Stimulated activated CD8-positive, alpha-beta memory T cell treated with anti-CD3 and anti-CD28 coated beads, Interleukin-12 subunit alpha, Interleukin-12 subunit beta, amount 100 ng/mL, for 24 hours (primary cell): ENCODE measurements at regions not wholly inside any gene's neighbourhood (a gene's known extent, or its start where the extent isn't known, plus 50 kb on each side); places are given as distances from the start of the nearest gene placed in this dataset.

Experiments used
- DNase-seq: peaks from one replicate; pipeline ENCODE4 v3.0.0-alpha.2; 2020; ENCODE audit errors: extremely low read depth

DNA sequence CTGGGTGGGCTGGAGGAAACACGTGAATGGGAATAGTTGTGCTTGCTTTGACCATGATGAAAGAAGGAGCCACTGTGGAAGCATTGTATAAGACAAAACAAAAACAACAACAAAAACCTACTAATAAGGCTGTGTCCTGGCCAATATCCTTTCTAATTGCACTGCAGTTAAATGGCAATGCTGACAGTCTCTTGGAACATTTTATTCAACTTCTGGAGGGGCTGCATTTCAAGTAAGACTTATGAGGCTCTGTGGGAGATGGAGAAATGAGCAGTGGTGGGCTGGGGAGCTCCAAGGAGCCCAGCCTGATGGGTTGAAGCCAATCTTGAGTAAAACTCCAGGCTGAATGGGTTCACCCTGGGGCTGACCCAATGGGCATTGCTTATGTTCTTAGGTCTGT is 99.8 kb upstream of the ROPN1 start:
- no peak for DNase-seq

DNA sequence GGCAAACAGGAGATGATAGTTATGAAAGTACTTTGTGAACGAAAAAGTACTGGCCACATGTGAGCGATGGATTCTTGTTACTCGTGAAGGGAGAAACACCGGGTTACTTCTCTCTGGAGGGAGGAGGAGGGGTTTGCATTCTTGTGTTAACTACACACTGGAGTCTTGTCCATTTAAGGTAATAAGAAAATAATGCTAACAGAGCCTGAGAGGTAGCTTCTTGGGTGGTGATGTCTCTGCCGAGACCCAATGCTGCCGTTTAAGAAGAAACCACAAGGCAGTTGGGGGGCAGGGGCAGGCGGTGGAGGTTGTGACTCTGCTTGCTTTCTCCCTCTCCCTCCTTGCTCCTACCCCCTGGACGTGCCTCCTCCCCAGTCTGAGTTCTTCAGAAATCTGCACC is 100.9 kb upstream of the ROPN1 start:
- DNase-seq: no peak

DNA sequence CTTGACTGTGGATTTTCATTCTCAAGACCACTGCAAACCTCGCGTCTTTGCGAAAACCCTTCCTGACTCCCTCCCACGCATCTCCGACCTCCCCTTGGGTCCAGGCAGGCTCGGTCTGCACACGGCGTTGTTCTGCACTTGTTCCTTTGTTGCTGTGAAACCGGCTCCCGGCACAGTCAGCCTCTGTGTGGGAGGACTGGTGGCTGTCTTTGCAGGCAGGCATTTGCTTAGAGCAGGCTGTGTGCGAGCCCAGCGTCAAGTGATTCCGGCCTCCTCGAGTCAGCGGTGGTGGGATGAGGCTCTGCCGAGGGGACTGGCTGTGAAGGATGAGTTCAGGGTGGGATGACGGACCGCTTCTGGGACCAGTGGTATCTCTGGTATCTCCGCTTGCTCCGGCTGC is 102.6 kb upstream of the ROPN1 start:
- no peak for DNase-seq

DNA sequence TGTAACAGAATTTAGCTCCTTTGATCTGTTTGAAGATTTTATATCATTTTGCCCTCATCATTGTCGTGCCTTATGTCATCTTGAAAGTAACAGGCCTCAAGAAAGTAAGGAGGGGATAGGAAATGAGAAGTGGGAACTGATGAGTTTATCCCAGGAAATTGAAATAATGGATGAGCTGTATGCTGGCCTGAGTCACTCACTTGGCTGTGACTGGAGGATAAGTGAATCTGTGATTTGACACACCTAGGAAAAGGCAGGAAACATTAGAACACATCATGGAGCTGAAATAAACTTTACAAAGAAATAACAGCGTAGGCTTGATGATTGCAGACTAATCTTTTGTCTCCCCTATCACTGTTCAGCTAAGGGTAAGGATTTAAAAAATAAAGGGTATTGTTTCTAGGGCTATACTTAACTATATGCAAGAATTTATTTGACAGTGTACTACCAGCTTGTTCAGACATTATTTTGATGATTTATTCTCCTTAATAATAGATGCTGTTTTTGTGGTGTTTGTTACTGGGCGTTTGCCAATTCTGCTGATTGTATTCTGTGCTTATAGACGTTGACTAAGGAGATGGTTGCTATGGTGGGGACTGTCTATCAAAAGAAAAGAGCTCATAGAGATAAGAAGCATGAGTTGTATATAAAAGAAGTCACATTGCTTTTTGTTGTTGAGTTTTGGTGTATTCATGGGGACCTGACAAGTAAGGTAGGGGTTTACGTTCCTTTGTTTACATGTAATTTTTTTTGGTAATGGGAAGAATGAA is 105.6 kb upstream of the ROPN1 start:
- no peak for DNase-seq

DNA sequence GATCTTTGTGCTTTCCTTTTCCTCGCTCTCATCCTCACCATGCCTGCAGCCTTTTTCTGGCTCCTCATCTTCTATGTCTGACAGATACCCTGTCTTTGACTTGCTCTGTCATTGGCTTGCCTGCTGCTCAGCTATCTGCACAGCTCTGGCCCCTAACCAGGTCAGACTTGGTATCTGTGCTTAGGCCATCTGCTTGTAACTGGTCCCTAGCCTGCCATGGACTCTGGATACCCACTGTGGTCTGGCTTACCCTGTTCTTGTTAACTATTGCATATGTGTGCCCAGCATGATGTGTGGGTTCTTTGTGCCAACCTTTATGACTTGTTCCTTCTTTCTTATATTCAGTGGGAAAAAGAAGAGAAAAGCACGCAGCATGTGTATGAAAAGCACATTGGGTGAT is 109.7 kb upstream of the ROPN1 start:
- no peak for DNase-seq

DNA sequence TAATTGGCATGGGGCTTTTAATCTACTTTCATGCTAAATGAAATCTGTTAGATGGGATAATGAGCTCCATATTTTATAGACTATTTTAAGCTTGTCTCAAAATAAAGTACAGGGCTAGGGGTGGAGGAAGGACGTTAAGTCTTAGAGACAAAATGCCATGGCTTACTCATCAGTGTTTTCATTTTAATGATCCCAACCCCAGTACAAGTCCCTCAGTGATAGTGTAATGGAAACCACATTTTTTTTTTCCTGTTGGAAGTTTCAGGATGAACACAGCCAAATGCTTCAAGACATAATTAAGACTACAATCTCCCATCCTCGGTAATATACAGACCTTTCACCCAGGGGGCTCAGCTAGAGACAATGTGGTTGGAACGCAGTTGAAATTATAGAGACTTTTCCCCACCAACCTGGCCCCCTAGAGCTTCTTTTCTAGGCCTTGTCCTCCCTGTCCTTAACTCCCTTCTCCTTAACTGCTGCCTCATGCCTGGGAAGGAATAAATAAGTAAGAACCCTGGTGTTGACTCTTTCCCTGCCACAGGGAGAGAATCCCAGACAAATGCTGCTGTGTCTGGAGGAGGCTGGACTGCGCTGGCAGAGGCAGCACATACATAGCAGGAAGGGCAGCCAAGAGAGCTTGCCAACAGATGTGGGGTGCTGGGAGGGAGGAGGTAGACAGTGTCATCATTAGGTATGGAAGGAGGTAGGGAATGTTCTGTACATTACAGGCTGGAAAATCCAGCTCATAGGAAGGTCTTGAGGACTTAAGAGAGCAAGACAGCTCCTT is 115.4 kb upstream of the ROPN1 start:
- no peak for DNase-seq

DNA sequence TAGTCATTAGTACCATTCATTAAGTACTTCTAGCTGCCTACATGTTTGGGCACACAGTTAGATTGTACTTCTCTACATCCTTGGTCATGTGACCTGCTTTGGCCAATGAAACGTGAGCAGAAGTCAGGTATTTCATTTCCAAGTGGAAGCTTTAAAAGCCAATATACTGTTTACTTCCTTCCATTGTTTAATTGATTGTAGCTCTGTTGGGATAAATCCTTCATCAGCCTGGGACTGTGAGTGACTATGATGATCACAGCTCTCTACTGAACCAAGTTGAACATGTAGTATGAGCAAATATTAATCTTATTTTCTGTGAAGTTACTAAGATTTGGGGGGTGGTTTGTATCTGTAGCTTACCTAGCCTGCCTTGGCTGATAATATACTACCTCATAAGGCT is 116.5 kb upstream of the ROPN1 start:
- DNase-seq: no peak

DNA sequence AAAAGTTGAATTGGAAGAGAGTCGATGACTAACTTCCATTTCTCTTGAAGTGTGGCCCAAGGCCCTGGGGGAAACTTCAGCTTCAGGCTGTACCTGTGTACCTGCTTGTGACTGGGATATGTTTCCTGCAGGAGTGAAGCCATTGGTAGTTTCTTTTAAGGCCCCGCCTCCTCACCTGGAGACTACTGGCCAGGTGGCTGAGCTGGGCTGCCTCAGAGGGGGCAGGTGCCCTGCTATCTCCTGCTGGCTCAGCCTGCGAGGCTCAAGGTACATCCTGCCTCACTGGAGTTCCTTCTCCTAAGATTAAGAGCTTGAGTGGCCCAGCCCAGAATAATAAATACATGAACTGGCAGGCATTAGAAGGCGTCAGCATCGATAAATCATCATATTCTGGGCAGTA is 121.6 kb upstream of the ROPN1 start:
- no peak for DNase-seq

DNA sequence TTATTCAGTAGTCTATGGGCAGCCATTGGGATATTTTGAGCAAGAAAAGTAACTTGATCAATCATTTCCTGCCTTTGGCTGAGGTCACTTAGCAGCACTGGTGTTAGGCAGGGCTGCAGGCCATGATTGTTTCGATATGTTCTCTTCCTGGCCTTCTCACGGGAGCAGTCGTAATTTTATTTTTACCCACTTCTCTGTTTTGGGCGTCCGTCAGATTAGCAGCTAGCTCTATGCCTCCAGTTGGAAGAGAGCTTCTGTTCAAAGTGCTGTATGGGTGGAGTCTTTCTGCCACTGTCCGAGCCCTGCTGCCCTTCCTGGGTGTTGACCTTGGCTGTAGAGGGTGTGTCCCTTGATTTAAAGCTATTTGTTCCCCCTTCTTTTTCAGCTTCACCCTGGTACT is 123.4 kb upstream of the ROPN1 start:
- no peak for DNase-seq

DNA sequence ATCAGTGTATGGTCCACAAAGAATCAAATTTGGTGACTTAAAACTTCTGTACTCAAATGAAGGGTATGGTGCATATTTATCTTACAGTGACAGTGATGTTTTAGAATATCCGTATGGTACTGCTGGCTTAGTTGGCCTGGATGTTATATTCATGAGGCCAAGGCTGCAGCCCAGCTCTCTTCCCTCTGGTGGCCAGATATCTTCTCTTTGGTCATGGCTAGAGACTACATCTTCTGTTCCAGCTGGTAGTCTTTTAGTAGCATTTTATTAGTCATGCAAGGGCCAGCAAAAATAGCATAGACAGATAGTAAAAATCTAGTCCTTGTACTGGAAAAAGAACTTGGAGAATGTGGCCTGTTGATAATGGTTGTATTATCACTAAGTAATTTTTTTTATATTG is 124.0 kb upstream of the ROPN1 start:
- DNase-seq: no peak

DNA sequence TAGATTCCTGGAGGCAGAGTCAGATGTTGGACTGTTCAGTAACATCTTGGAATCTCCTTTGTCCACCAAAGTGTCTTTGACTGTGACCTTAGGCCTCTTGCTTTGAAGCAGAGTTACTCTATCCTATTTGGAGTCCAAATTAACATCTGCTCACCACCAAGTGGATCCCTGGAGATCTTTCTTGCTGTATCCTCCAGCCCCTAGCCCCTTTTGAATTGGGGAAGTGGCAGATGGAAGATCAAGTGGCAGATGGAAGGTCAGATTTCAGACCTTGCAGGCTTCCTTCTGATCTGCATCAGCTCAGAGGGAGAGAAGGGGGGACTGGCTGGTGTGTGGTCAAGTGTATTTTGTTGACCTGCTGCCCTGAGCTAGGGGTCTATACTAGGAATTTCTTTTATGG is 125.0 kb upstream of the ROPN1 start:
- DNase-seq: no peak

DNA sequence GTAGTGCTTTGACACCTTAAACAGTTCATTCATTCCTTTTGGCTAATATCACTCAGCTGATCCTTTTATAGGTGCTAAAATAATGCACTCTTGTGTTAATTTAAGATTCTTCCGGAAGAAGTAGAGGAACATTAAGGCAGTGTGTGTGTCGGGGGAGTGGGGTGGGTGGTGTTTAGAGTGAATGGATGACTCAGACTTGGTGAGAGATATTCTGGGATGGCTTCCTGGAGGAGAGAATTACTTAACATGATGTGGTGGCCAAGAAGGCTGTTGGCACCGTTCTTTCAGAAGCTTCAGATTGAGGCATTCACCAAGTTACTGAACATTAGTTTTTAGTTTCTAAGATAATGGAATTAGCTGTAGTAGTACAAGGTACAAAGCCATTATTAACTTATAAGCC is 125.6 kb upstream of the ROPN1 start:
- DNase-seq: no peak

DNA sequence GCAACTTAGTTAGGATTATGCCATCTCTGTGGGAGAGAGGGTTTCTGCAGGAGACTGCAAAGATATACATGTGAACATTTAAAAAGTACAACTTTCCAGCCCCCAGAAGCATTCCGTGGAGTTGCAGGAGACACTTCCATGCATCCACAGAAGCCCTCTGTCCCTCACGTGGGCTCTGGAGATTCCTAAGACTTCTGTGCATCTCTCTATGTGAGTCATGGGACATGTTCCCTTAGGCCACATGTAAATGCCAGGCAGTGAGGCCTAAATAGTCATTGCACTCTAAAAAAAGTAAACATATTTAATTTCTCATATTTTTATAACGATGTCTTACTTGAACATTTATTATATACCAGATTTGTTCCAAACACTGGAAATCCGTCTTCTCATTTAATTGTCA is 126.5 kb upstream of the ROPN1 start:
- no peak for DNase-seq

DNA sequence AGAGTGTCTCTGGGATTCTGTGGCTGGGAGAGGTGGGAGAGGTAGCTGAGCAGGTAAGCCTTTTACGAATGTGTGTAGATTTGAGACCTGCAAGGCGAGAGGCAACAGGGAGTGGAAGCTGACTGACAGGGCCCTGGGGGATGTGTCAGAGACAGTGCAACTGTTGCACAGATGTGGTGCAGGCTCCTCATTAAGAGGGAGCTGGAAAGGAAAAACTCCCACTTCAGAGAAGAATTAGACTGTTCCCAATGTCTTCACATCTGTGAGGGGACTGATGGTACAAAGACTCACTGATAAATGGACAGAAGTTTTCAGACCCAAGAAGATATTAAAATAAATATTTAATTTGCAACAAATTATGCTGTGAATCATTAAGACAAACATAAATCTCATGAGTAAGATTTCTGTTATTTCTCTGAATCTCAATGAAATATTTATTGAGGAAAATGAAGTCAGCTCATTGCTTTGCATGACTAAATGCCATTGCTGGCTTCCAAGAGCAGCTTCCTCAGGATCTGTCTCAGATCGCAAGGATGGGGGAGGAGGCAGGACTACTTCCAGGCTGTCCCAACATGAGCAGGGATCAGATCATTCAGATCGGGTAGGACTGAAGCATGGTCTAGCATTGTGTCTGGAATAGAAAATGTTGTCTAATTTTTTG is 127.3 kb upstream of the ROPN1 start:
- DNase-seq: no peak

DNA sequence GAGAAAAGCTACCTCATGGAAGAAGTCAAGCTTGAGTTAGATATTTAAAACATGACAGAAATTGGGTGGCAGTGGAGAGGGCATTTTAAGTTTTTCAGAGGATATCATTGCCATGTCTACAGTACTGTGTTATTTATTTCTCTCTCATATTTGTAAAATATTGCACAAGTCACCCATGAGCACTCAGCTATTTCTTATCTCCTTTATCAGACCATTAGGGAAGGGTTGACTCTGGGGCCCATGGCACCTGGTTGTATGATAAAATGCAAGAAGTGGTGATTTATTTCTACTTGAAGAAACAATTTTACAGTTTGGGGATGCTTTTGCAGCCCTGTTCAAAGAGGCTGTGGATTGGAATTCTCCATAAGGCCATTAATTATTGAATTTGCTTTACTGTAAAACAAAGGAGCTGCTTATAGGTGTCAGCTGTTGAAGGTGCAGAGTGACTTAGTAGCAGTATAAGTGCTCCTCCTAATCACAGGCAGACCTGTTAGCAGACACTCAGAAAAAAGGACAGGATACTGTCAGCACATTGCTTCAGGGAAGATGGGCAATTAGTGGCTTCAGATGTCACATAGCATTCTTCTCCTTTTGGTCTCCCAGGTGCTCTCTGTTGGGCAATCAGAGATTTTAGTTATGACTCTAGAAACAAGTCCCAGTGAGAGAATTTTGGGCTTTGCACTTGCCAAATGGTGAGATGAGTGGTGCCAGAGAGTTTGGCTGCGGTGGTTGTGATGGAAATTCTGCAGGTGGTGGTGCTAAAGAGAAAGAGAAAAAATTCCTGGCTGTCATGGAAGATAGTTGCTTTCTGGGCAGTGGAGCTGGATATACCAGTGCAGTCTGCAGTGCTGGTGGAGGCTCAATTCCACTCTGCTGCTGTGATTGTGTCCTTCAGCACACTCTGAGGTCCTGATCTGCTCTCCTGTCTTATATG is 129.7 kb upstream of the ROPN1 start:
- no peak for DNase-seq

DNA sequence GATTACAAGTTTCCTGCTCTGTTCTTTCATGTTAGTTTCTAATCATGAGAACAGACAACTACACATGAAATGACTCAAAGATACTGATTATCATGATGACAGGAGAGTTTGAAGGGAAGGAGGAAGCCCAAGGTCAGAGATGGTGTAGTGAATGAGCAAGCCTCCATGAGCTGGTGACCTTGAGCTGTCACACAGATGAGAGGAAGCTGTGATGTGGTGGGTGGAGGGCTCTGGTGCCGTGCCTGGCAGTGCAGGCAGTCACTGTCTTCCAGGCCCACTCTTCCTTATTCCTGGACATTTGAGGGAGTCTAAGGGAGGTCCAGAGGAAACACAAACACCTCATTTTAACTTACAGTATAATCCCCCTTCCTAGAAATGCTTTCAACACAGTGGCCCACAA is 133.4 kb upstream of the ROPN1 start:
- DNase-seq: no peak

DNA sequence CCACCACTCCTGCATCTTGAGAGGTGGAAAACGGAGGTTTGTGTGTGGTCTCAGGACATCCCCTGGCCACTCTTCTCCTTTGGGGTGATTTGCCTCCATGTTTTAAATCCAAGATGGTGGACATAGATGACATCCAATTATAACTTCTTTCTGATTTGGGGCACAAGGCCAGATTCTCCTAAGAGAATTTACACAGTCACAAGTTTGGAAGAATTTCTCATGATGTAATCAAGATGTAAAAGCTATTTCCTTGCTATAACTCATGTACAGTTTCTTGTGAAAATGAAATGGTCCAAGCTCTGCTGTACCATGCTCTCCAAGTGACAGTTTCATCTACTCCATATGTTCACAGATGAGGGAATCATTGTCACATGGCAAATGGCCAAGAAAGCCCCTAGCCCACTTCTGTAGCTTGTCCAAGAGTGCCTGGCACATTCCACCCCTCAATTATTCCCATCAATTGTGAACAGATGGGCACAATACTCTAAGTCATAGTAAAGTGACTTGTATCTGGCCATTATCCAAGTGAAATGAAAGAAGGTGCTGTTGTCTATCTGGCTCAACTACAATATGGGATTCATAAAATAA is 134.6 kb upstream of the ROPN1 start:
- no peak for DNase-seq

DNA sequence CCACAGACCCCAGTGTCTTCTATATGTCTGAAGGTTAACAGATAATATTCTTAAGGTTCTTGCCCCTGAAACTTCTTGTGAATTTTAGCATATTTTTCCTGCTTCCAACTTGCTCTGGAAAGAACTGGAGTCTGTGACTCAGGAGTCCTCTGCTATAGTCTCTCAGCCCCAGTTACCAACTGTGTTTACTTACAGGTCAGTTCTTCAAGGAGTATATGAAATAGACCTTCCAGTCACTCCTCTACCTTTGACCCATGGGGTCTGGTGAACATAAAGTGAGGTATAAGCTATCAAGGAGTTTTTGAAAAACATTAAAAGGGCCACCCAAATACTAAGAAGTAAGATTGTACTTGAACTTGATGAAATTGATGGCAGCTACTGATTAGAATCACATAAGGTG is 139.2 kb upstream of the ROPN1 start:
- DNase-seq: no peak

DNA sequence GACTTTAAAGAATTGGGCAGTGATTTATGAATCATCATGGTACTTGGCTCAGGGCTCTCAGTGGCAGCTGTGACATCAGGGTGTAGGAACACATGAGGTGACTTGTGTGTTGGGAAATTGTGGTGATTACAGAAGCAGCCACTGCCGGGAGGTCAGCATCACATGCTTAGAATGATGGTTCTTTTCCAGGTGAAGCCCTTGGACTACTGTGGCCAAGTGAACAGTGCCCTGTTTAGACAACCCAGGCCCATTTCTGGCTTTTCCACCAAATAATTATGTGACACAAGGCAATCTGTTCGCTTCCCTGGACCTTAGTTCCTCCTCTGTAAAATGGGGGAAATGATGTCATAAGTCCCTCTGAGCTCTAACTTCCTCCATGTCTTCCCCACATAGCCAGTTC is 139.7 kb upstream of the ROPN1 start:
- DNase-seq: no peak

DNA sequence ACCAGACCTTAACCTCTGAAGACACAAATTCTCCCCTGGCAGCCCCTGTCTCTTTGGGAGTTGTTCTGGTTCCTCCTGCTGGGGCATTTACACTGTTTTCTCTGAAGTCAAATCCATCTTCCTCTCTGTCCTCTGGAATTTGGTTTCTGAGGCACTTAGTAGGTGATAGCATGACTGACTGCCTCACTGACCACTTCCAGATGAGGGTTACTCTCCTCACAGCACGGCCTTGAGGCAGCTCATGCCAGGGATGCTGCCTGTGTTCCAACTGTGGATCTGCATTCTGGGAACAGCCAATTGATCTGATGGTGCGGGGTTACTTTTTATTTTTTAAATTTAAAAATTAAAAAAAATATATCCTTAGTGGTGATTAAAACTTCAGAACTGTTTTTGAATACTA is 140.9 kb upstream of the ROPN1 start:
- no peak for DNase-seq

DNA sequence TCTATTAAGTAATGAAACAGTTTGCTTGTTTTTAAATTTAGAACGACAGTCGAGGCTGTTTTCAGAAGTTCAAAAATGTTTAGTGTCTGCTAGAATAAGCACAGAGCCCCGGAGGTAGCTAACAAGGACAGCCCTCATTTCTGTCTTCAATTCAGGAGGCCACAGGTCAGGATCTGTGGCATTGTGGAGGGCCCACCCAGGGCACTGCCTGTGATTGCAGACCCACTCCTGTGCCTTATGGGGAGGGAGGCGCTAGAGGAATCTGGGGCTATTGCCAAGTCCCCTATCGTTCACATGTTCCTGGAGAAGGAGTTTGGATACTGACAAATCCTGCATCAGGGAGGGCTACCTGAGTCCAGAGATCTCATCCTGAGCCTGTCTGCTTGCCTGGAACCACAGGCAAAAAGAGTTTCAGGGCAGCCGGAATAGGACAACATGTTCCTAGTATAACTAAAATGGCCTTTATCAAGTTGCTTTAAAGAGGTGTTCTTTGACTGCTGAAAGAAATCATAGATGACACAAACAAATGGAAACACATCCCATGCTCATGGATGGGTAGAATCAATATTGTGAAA is 141.5 kb upstream of the ROPN1 start:
- no peak for DNase-seq
